ENCODE measurements at regions not wholly inside any gene's neighbourhood (a gene's known extent, or its start where the extent isn't known, plus 50 kb on each side); places are given as distances from the start of the nearest gene placed in this dataset.

- peaks cover 6% of the 10 kb centered on the region for H3K4me1 Mint-ChIP-seq (ENCODE audit: low read depth)
- H3K27me3 Mint-ChIP-seq, result peaks cover 35% of the 10 kb centered on the region
- H3K9me3 Mint-ChIP-seq, result no peaks in the 10 kb centered on the region
- no peak overlapping the region for H3K27ac Mint-ChIP-seq
- H3K36me3 Mint-ChIP-seq (ENCODE audit: low read depth), result no peaks in the 10 kb centered on the region
- H3K4me3 Mint-ChIP-seq, result no peak overlapping the region
- DNase-seq, result peak; percentile 11
Observed at GRCh38 chr14:101460986-101461750, 100.1 kb upstream of the DIO3 start.

DNA sequence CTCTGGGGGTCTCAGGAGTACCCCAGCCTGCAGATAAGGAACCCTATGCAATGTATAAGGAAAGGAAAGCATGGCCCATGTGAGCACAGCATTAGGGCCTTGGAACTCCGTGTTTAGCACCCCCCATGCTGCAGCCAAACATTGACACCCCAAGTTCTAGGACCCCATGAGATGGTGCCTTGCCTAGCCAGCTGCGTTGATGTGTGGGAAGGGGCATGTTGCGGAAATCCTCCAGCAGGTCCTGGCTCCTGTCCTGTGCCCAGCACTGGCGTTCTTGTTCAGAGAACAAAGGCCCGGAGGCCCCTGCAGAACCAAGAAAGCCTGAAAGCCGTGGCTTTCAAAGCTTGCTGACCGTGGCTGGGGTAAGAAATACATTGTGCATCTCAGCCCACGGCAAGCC is 99.4 kb upstream of the DIO3 start:
- H3K27me3 Mint-ChIP-seq, result peaks cover 28% of the 10 kb centered on the region
- H3K27ac Mint-ChIP-seq, result no peak overlapping the region
- H3K9me3 Mint-ChIP-seq, result no peaks in the 10 kb centered on the region
- peak; percentile 2 for DNase-seq
- H3K4me3 Mint-ChIP-seq, result no peak overlapping the region
- no peaks in the 10 kb centered on the region for H3K36me3 Mint-ChIP-seq (ENCODE audit: low read depth)
- H3K4me1 Mint-ChIP-seq (ENCODE audit: low read depth), result peaks cover 4% of the 10 kb centered on the region

- Mint-ChIP-seq H3K4me1 (ENCODE audit: low read depth) (peaks cover 2% of the 10 kb centered on the region), H3K36me3 (ENCODE audit: low read depth) (no peaks in the 10 kb centered on the region), H3K27me3 (peaks cover 25% of the 10 kb centered on the region), H3K27ac (no peak overlapping the region), H3K9me3 (no peaks in the 10 kb centered on the region), H3K4me3 (no peak overlapping the region)
- peak; percentile 6 for DNase-seq
Observed at GRCh38 chr14:101462726-101463565, 98.3 kb upstream of the DIO3 start.

DNA sequence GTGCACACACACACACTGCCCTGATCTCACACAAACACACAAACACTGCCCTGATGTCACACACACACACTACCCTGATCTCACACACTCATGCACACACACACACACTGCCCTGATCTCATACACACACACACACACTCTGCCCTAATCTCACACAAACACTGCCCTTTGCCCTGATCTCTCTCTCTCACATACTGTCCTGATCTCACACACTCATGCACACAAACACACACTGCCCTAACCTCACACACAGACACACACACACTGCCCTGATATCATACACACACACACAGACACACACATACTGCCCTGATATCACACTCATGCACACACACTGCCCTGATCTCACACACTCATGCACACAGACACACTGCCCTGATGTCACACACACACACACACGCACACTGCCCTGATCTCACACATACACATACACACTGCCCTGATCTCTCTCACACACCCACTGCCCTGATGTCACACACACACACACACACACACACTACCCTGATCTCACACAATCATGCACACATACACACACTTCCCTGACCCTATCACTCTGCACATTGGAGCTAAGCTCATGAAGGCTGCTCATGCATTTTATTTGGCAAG is 97.6 kb upstream of the DIO3 start:
- Mint-ChIP-seq H3K27ac (no peak overlapping the region), H3K9me3 (no peaks in the 10 kb centered on the region), H3K27me3 (peaks cover 25% of the 10 kb centered on the region), H3K36me3 (ENCODE audit: low read depth) (no peaks in the 10 kb centered on the region), H3K4me1 (ENCODE audit: low read depth) (peaks cover 2% of the 10 kb centered on the region), H3K4me3 (no peak overlapping the region)
- peak; percentile 15 for DNase-seq

DNA sequence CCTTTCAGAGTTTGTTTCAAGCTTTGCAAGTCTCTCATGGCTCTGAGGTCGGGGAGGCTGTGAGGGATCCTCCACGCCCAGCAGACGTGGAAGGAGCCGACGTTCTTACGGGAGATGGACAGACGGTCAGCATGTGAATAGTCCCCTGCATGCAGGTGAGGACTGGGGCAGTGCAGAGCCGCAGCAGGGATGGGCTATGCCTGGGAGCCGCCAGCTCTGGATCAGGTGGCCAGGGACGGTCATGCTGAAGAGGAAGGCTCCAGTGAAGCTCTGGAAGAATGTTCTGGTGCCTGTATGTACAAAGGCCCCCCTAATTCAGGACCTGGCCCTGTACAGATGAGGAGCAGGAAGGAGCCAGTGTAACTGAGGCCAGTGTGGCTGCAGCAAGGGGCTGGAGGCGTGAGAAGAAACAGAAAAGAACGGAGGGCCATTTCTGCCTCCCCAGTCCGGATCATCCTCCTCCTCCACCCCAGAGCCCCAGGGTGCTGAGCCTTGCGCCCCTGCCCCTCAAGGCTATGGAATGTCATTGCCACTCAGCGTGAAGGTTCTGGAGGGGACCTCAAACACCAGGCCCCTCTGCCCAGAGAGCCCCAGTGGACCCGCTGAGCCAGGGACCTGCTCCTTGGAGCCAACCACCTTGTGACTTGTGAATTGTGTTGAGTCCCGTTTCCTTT is 96.8 kb upstream of the DIO3 start:
- H3K9me3 Mint-ChIP-seq, result no peaks in the 10 kb centered on the region
- H3K27me3 Mint-ChIP-seq, result peaks cover 24% of the 10 kb centered on the region
- no peak overlapping the region for H3K27ac Mint-ChIP-seq
- no peaks in the 10 kb centered on the region for H3K4me1 Mint-ChIP-seq (ENCODE audit: low read depth)
- H3K36me3 Mint-ChIP-seq (ENCODE audit: low read depth), result no peaks in the 10 kb centered on the region
- H3K4me3 Mint-ChIP-seq, result no peak overlapping the region
- peak; percentile 14 for DNase-seq

DNA sequence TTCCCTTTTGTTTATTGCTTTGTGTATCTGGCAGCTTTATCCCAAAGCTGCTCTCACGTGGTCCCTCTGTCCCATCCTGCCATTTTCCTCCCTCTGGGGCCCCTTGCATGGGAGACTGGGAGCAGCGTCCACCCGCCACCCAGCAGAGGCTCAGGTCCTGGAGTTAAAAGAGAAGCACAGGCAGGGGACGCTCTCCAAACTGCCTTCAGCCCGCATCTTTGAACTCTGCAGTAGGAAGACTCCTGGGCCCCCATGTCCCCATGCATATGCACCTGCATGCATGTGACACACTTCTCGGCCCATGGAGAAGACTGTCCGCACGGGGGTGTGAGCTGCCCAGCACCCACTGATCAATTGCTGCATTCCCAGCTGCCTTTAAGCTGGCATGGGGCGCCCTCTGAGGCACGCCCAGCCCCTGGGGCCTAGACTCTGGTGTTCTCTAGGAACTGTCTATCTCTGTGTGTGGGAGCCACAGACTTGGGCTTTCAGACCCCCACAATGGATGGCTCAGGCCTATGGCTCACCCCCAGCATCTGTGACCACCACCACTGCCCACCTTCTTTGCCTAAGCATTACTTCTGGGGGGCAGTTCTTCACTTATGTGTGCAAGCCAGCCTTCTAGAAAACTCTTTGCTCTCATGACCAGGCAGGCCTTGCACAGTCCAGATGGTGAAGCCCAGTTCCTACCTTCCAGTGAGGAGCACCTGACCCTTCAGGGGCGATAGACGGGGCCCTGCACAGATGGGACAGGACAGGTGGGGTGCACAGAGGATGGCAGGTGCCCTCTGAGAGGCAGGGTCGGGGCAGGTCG is 96.1 kb upstream of the DIO3 start:
- Mint-ChIP-seq H3K4me3 (no peak overlapping the region), H3K9me3 (no peaks in the 10 kb centered on the region), H3K27ac (no peak overlapping the region), H3K36me3 (ENCODE audit: low read depth) (no peaks in the 10 kb centered on the region), H3K27me3 (peaks cover 22% of the 10 kb centered on the region), H3K4me1 (ENCODE audit: low read depth) (no peaks in the 10 kb centered on the region)
- peak; percentile 14 for DNase-seq

- DNase-seq, result peak; percentile 21
- peaks cover 16% of the 10 kb centered on the region for H3K27me3 Mint-ChIP-seq
- H3K4me3 Mint-ChIP-seq, result no peak overlapping the region
- H3K36me3 Mint-ChIP-seq (ENCODE audit: low read depth), result no peaks in the 10 kb centered on the region
- no peak overlapping the region for H3K27ac Mint-ChIP-seq
- no peaks in the 10 kb centered on the region for H3K9me3 Mint-ChIP-seq
- no peaks in the 10 kb centered on the region for H3K4me1 Mint-ChIP-seq (ENCODE audit: low read depth)
Observed at GRCh38 chr14:101465795-101466448, 95.4 kb upstream of the DIO3 start.

DNA sequence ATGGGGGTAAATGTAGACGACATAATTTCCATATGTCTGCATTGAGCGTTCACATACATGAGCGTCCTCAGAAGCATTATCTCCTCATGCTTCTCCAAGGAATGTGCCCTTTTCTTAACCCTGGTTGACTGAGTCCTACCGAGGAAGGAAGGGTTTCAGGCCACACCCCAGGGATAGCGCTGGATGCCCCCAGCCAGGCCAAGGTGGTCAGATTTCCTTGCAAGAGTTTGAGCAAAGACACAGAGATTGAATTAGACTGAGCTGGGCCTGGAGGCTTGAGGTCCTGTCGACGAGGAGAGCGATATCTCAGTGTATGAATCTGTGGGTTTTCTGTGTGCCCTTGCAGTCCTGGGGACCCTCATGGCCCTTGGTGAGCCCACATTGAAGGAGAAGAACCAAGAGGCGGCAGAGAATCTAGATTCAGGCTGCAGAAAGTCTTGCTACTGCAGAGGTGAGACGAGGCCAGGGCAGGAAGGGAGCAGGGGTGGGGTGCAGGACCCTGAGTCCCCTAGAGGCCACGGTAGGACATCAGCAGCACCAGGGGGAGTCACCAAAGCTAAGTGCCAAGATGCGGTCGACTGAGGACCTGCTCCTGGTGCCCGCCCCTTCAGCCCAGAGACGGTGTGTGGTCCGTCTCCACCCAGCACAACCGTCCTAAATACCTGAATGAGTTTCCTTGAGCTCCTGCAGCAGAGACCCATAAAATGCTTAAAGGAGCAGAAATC is 94.7 kb upstream of the DIO3 start:
- Mint-ChIP-seq H3K4me3 (no peak overlapping the region), H3K9me3 (no peaks in the 10 kb centered on the region), H3K4me1 (ENCODE audit: low read depth) (no peaks in the 10 kb centered on the region), H3K36me3 (ENCODE audit: low read depth) (no peaks in the 10 kb centered on the region), H3K27me3 (peaks cover 9% of the 10 kb centered on the region), H3K27ac (no peak overlapping the region)
- DNase-seq, result peak; percentile 18

DNA sequence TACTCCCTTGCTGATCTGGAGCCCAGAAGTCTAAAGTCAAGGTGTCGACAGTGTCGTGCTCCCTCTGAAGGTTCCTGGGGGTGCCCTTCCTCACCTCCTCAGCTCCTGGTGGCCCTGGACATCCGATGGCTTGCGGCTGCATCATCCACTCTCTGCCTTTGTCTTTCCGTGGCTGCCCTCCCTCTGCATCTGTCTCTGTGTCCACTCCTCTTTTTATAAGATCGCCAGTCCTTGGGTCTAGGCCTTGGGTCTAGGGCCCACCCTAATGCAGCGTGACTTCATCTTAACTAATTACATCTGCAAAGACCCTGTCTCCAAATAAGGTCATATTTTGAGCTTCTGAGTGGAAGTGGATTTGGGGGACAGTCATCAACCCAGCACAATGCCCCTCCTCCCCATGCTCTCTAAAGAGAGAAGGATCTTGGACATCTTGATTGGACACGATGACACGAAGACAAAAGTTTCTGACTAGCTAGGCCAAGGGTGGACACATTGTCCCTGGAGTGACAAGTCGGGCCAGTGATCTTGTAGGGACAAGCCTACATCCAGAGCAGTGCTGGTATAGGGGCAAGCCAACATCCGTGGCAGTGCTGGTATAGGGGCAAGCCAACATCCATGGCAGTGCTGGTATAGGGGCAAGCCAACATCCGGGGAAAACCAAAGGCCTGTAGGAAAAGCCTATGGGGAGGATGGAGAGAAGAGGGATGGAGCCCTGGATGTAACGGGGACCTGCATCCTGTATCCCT is 93.9 kb upstream of the DIO3 start:
- DNase-seq, result peak; percentile 3
- H3K36me3 Mint-ChIP-seq (ENCODE audit: low read depth), result no peaks in the 10 kb centered on the region
- H3K27ac Mint-ChIP-seq, result no peak overlapping the region
- no peaks in the 10 kb centered on the region for H3K9me3 Mint-ChIP-seq
- H3K27me3 Mint-ChIP-seq, result peaks cover 6% of the 10 kb centered on the region
- no peaks in the 10 kb centered on the region for H3K4me1 Mint-ChIP-seq (ENCODE audit: low read depth)
- H3K4me3 Mint-ChIP-seq, result no peak overlapping the region

DNA sequence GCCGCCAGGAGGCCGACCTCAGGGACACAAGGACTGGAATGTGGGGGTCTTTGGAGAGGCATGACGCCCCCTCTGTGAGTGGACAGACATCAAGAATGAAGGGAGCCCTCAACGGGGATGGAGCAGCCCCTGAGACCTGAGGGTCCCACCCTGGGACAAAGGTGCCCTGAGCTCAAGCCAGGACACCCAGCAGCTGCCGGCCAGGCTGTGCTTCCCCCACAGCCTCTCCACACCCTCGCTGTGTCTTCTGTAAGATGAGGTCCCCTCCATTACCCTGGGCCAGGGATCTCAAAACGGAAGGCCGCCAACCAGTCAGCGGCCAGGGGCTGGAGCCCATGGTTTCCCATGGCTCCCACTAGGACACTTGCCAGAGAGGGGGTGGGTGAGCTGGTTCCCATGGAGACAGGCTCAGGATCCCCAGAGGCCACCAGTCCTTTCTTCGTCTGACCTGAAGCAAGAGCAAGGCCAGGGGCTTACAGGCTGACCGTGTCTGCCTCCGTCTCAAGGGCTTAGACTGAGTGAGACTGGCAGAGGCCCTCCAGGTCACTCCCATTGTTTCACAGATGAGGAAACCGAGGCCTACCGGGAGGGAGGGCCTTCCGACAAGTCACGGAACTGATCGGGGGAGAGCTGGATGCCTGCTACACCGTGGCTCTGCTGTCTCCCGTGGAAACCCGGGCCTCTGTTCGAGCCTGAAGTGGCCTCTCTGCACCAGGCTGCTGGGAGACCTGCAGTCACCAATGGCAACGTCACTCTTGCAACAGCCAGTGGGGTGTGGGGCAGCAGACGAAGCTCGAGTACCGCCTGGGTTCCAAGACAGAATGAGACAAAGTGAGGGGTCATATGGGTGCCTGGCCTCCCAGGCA is 91.7 kb upstream of the DIO3 start:
- no peak overlapping the region for H3K4me3 Mint-ChIP-seq
- peak; percentile 14 for DNase-seq
- H3K9me3 Mint-ChIP-seq, result no peaks in the 10 kb centered on the region
- no peaks in the 10 kb centered on the region for H3K36me3 Mint-ChIP-seq (ENCODE audit: low read depth)
- H3K4me1 Mint-ChIP-seq (ENCODE audit: low read depth), result no peaks in the 10 kb centered on the region
- H3K27ac Mint-ChIP-seq, result no peak overlapping the region
- peaks cover 6% of the 10 kb centered on the region for H3K27me3 Mint-ChIP-seq

- Mint-ChIP-seq H3K4me3 (no peak overlapping the region), H3K27ac (no peak overlapping the region), H3K27me3 (peaks cover 6% of the 10 kb centered on the region), H3K9me3 (no peaks in the 10 kb centered on the region), H3K4me1 (ENCODE audit: low read depth) (no peaks in the 10 kb centered on the region), H3K36me3 (ENCODE audit: low read depth) (no peaks in the 10 kb centered on the region)
- DNase-seq, result peak; percentile 8
Observed at GRCh38 chr14:101470266-101470665, 91.0 kb upstream of the DIO3 start.
